ENCODE measurements at regions not wholly inside any gene's neighbourhood (a gene's known extent, or its start where the extent isn't known, plus 50 kb on each side); places are given as distances from the start of the nearest gene placed in this dataset.

- DNase-seq (no peak), ATAC-seq (no peak)
- intact Hi-C loops (cut with DNase I, micrococcal nuclease), result no loop called here
Measured at GRCh38 chr2:220302756-220303155, 675.3 kb downstream of the SLC4A3 start.

GRCh38 chr2:220309215-220309614, 681.8 kb downstream of the SLC4A3 start:
- DNase-seq (no peak), ATAC-seq (no peak)
- intact Hi-C loops (cut with DNase I, micrococcal nuclease), result no loop called here

- ATAC-seq (no peak), DNase-seq (no peak)
- intact Hi-C loops (cut with DNase I, micrococcal nuclease), result no loop called here
Measured at GRCh38 chr2:220310451-220310861, 683.0 kb downstream of the SLC4A3 start.

GRCh38 chr2:220315098-220315823, 687.8 kb downstream of the SLC4A3 start:
- DNase-seq (no peak), ATAC-seq (no peak)
- intact Hi-C loops (cut with DNase I, micrococcal nuclease), result no loop called here

- intact Hi-C loops (cut with DNase I, micrococcal nuclease), result no loop called here
- DNase-seq, result no peak
- ATAC-seq, result no peak
Measured at GRCh38 chr2:220318037-220318436, 690.6 kb downstream of the SLC4A3 start.

GRCh38 chr2:220318508-220318907, 691.1 kb downstream of the SLC4A3 start:
- DNase-seq (no peak), ATAC-seq (no peak)
- intact Hi-C loops (cut with DNase I, micrococcal nuclease), result no loop called here

GRCh38 chr2:220320326-220320725, 692.9 kb downstream of the SLC4A3 start:
- ATAC-seq (no peak), DNase-seq (no peak)
- intact Hi-C loops (cut with DNase I, micrococcal nuclease), result no loop called here

- ATAC-seq, result no peak
- intact Hi-C loops (cut with DNase I, micrococcal nuclease), result no loop called here
- DNase-seq, result no peak
Measured at GRCh38 chr2:220332886-220333285, 705.5 kb downstream of the SLC4A3 start.

- no peak for ATAC-seq
- intact Hi-C loops (cut with DNase I, micrococcal nuclease), result no loop called here
Measured at GRCh38 chr2:220334210-220334609, 706.8 kb downstream of the SLC4A3 start.

GRCh38 chr2:220334871-220335590, 707.6 kb downstream of the SLC4A3 start:
- ATAC-seq (no peak), DNase-seq (no peak)
- intact Hi-C loops (cut with DNase I, micrococcal nuclease), result no loop called here

More at GRCh38 chr2:220334210-220334609, 706.8 kb downstream of the SLC4A3 start:
- DNase-seq, result no peak

- intact Hi-C loops (cut with DNase I, micrococcal nuclease), result no loop called here
- ATAC-seq (no peak), DNase-seq (no peak)
Measured at GRCh38 chr2:220335591-220335915, 708.1 kb downstream of the SLC4A3 start.

GRCh38 chr2:220336771-220337170, 709.3 kb downstream of the SLC4A3 start:
- no peak for ATAC-seq
- intact Hi-C loops (cut with DNase I, micrococcal nuclease), result no loop called here

GRCh38 chr2:220337611-220338440, 710.4 kb downstream of the SLC4A3 start:
- ATAC-seq (no peak), DNase-seq (no peak)
- intact Hi-C loops (cut with DNase I, micrococcal nuclease), result no loop called here

More at GRCh38 chr2:220336771-220337170, 709.3 kb downstream of the SLC4A3 start:
- no peak for DNase-seq

GRCh38 chr2:220341014-220341413, 713.6 kb downstream of the SLC4A3 start:
- intact Hi-C loops (cut with DNase I, micrococcal nuclease), result no loop called here
- DNase-seq, result no peak
- no peak for ATAC-seq

GRCh38 chr2:220346919-220347318, 719.5 kb downstream of the SLC4A3 start:
- intact Hi-C loops (cut with DNase I, micrococcal nuclease), result no loop called here
- DNase-seq (no peak), ATAC-seq (no peak)

- ATAC-seq, result no peak
- intact Hi-C loops (cut with DNase I, micrococcal nuclease), result no loop called here
- DNase-seq, result no peak
Measured at GRCh38 chr2:220347626-220348025, 720.2 kb downstream of the SLC4A3 start.

- intact Hi-C loops (cut with DNase I, micrococcal nuclease), result no loop called here
- no peak for ATAC-seq
- no peak for DNase-seq
Measured at GRCh38 chr2:220348206-220348605, 720.8 kb downstream of the SLC4A3 start.

GRCh38 chr2:220353897-220354296, 726.5 kb downstream of the SLC4A3 start:
- no peak for ATAC-seq

GRCh38 chr2:220356076-220356475, 728.6 kb downstream of the SLC4A3 start:
- ATAC-seq (no peak), DNase-seq (no peak)
- intact Hi-C loops (cut with DNase I, micrococcal nuclease), result no loop called here

More at GRCh38 chr2:220353897-220354296, 726.5 kb downstream of the SLC4A3 start:
- intact Hi-C loops (cut with DNase I, micrococcal nuclease), result no loop called here
- DNase-seq, result no peak

- ATAC-seq (no peak), DNase-seq (no peak)
- intact Hi-C loops (cut with DNase I, micrococcal nuclease), result no loop called here
Measured at GRCh38 chr2:220365023-220365422, 737.6 kb downstream of the SLC4A3 start.
